ENCODE measurements at regions not wholly inside any gene's neighbourhood (a gene's known extent, or its start where the extent isn't known, plus 50 kb on each side); places are given as distances from the start of the nearest gene placed in this dataset.

GRCh38 chr12:58976146-58976545, 55.8 kb upstream of the LRIG3 start:
- intact Hi-C loops (cut with micrococcal nuclease): no loop called here
- no peaks in the 10 kb centered on the region for H3K27me3 ChIP-seq (ENCODE audit: control insufficient read depth, insufficient read depth, low read length)
- CTCF ChIA-PET: no interaction called here

More at GRCh38 chr12:58976146-58976545, 55.8 kb upstream of the LRIG3 start:
- Histone ChIP-seq H4K5ac (ENCODE audit: low read depth, low read length) (no peak overlapping the region), H3K9me1 (ENCODE audit: insufficient read depth, low read length) (no peaks in the 10 kb centered on the region), H2AK5ac (ENCODE audit: low read depth, low read length) (no peak overlapping the region), H3K36me3 (ENCODE audit: control insufficient read depth, insufficient read depth, low read length) (no peaks in the 10 kb centered on the region), H2BK15ac (ENCODE audit: low read depth, low read length) (no peak overlapping the region), H2AK9ac (replicated peaks; ENCODE audit: low read depth, low read length, poor library complexity) (no peak overlapping the region), H3K14ac (replicated peaks; ENCODE audit: low read depth, low read length) (no peak overlapping the region), H3K18ac (ENCODE audit: low read depth, low read length) (no peak overlapping the region), H2BK120ac (ENCODE audit: low read depth, low read length) (no peak overlapping the region), H4K20me1 (ENCODE audit: insufficient read depth, low read length) (no peaks in the 10 kb centered on the region), H3K79me1 (ENCODE audit: low read depth in 1 of 2, low read length in 2 of 2) (no peaks in the 10 kb centered on the region), H3K9me3 (ENCODE audit: control insufficient read depth, insufficient read depth, low read length) (no peaks in the 10 kb centered on the region), H3K56ac (ENCODE audit: extremely low read depth, insufficient read depth, low read length) (no peak overlapping the region), H3K4ac (ENCODE audit: low read depth, low read length) (no peak overlapping the region), H2BK20ac (ENCODE audit: low read depth, low read length) (no peak overlapping the region), H4K91ac (ENCODE audit: insufficient read depth, low read depth, low read length) (no peak overlapping the region), H3K4me2 (ENCODE audit: low read depth, low read length) (no peak overlapping the region), H3K27ac (ENCODE audit: insufficient read depth, low read length) (no peak overlapping the region), H3K4me1 (ENCODE audit: control insufficient read depth, insufficient read depth, low read length) (no peaks in the 10 kb centered on the region), H4K8ac (ENCODE audit: low read depth in 2 of 2, low read length in 2 of 2) (no peak overlapping the region), H2AFZ (replicated peaks; ENCODE audit: low read length, poor library complexity) (no peak overlapping the region), H2BK5ac (ENCODE audit: low read depth, low read length, poor library complexity, severe bottlenecking) (no peak overlapping the region), H3K23ac (ENCODE audit: low read depth, low read length) (no peak overlapping the region), H3K9ac (ENCODE audit: low read depth, low read length) (no peak overlapping the region), H3K4me3 (ENCODE audit: insufficient read depth, low read depth, low read length) (no peak overlapping the region)
- WGBS, 2 experiments (ENCODE audit: extremely low coverage in 2 of 2, insufficient read length in 1 of 2): 100% methylated on average over 1 of the region's 2 CpGs; no CpG with 5 or more reads in 1 of the 2 experiments
- dilution Hi-C loops (cut with HindIII; ENCODE audit: low sequenced_read_pairs, unreplicated experiment) (no loop called here), in situ Hi-C loops (cut with MboI; ENCODE audit: low sequenced_read_pairs) (no loop called here)
- no peak for TF ChIP-seq FOS (IDR thresholded peaks at IDR 0.05; ENCODE audit: low read depth, low read length)
- no peak for TF ChIP-seq RAD21 (IDR thresholded peaks at IDR 0.05; ENCODE audit: low read length)
- no peak for TF ChIP-seq CHD1 (IDR thresholded peaks at IDR 0.05; ENCODE audit: low read depth, low read length)
- TF ChIP-seq RFX5 (IDR thresholded peaks at IDR 0.05; ENCODE audit: low read depth, low read length): no peak
- no peak for TF ChIP-seq MAZ (IDR thresholded peaks at IDR 0.05; ENCODE audit: borderline replicate concordance, low read depth, low read length)
- TF ChIP-seq CEBPB (IDR thresholded peaks at IDR 0.05; ENCODE audit: low read depth, low read length): no peak
- no peak for TF ChIP-seq ELK1 (IDR thresholded peaks at IDR 0.05; ENCODE audit: borderline replicate concordance, low read depth, low read length)
- TF ChIP-seq MXI1 (IDR thresholded peaks at IDR 0.05; ENCODE audit: borderline replicate concordance, low read depth, low read length): no peak
- no peak for TF ChIP-seq MAFK (IDR thresholded peaks at IDR 0.05; ENCODE audit: low read depth, low read length)
- TF ChIP-seq SMC3 (IDR thresholded peaks at IDR 0.05; ENCODE audit: low read depth, low read length): no peak
- no peak for TF ChIP-seq CTCF (conservative IDR thresholded peaks at IDR 0.05; ENCODE audit: low read depth, low read length)
- no peak for TF ChIP-seq POLR2A (IDR thresholded peaks at IDR 0.05; ENCODE audit: low read depth, low read length)
- no peak for TF ChIP-seq NFE2L2 (IDR thresholded peaks at IDR 0.05; ENCODE audit: low read depth, low read length)
- TF ChIP-seq RCOR1 (IDR thresholded peaks at IDR 0.05; ENCODE audit: insufficient replicate concordance, low read length): no peak
- TF ChIP-seq USF2 (IDR thresholded peaks at IDR 0.05; ENCODE audit: low read depth, low read length): no peak
- DNase-seq (peak; percentile 11), ATAC-seq (ENCODE audit: low read depth) (peak; percentile 37; the same call in 1 of the 2 replicates)
- no TSS peak for BruUV-seq (replicated peaks)
- POLR2A ChIA-PET (ENCODE audit: unreplicated experiment): no interaction called here

All from IMR-90 (cell line).